Esophagus squamous epithelium (tissue), 4 donors: ENCODE measurements at regions not wholly inside any gene's neighbourhood (a gene's known extent, or its start where the extent isn't known, plus 50 kb on each side); places are given as distances from the start of the nearest gene placed in this dataset.

Source experiments
- CTCF ChIP-seq, 6 experiments: fragments of 450-650 bp in 4 of 6; fragments of 200-600 bp in 2 of 6; sonication (generic) in 2 of 6; IDR thresholded peaks; one replicate each; pipeline ENCODE4 v1.5.1; 2016 to 2019; ENCODE audit warnings: antibody characterized with exemption in 6 of 6, mild to moderate bottlenecking in 4 of 6, moderate library complexity in 4 of 6
- POLR2A ChIP-seq, 4 donors: fragments of 450-650 bp; IDR thresholded peaks; one replicate each; pipeline ENCODE4 v1.6.1; 2017; ENCODE audit warnings: antibody characterized with exemption in 4 of 4, mild to moderate bottlenecking in 4 of 4, moderate library complexity in 3 of 4

GRCh38 chr6:68328156-68328555, 306.9 kb upstream of the ADGRB3 start:
- TF ChIP-seq CTCF (IDR thresholded peaks at IDR 0.05), result no peak
- no peak for TF ChIP-seq POLR2A (IDR thresholded peaks at IDR 0.05)
